ENCODE measurements at regions not wholly inside any gene's neighbourhood (a gene's known extent, or its start where the extent isn't known, plus 50 kb on each side); places are given as distances from the start of the nearest gene placed in this dataset.
"Not testable (repeated sequence)": the region's sequence is repeated elsewhere in the genome, so short reads cannot be mapped to it uniquely, and the experiment has no call there.

DNA sequence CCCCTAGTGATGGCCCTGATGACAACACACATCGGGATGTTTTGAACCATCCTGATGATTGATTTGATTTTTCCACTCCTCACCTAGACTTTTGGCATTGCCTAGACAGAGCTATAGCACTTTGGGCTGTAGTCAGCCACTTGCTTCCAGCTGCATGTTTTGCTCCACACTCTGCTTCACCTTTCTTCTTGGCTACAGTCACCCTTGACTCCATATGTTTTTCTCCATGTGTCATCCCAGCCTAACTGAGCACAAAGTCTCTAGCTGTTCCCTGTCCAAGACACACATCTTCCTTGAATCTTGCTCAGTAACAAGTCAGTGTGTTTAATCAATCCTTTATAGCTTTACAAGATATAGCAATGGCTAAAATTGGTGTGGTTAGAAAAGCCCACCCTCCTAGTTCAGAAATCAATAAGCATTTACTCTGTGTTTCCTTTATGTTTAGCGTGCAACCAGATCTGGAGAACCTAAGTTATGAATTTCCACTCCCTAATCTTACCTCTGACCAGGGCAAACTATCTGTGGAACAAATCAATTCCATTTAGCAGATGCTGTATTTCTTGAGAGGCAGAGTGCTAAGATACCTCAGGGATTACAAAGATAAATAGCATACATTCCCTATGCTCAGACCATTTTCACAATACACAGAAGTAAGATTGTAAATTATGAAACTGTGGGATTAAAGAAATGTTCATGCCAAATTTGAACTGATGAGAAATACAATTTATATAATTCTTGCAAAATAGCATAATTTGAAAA, 98.4 kb upstream of the LYPLAL1 start:
- DNase-seq = no peak
- Mint-ChIP-seq H3K36me3 (no peaks in the 10 kb centered on the region), H3K9me3 (peaks cover 14% of the 10 kb centered on the region), H3K4me3 (no peak overlapping the region), H3K4me1 (ENCODE audit: low read depth) (no peaks in the 10 kb centered on the region), H3K27ac (no peak overlapping the region), H3K27me3 (no peaks in the 10 kb centered on the region)
- POLR2A ChIA-PET = no interaction called here
- intact Hi-C loops (cut with micrococcal nuclease) = no loop called here
- CTCF ChIA-PET = no interaction called here

DNA sequence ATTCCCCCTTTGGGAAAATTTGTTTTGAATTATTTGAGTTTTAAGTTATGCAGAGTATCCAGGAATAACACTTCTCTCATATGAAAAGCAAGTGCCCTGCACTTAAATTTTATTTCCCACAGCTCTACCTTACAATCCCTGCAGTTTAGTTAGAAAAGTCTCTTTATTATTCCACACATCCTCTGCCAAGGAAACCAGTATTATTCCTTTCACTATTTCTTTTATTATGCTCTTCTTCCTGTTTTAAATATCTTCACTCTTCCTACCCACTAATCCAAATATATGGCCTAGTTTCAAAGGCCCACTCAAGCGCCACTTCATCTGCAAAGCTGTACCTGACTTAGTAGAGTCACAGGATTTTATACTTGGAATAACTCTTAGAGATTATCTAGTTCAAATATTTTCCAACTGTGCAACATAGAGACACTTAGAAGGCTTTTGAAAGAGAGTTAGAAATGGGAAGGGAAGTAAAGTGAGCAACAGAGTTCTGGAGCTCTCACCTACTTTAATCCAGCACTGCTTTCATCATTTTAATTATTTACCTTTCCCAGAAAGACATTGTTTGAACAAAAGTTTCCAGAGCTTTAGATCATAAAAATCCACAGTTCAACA, 97.2 kb upstream of the LYPLAL1 start:
- ChIA-PET CTCF (no interaction called here), POLR2A (no interaction called here)
- Mint-ChIP-seq H3K4me1 (ENCODE audit: low read depth) (no peaks in the 10 kb centered on the region), H3K9me3 (peaks cover 7% of the 10 kb centered on the region), H3K36me3 (no peaks in the 10 kb centered on the region), H3K4me3 (no peak overlapping the region), H3K27me3 (no peaks in the 10 kb centered on the region), H3K27ac (no peak overlapping the region)
- intact Hi-C loops (cut with micrococcal nuclease) = no loop called here
- no peak for DNase-seq

DNA sequence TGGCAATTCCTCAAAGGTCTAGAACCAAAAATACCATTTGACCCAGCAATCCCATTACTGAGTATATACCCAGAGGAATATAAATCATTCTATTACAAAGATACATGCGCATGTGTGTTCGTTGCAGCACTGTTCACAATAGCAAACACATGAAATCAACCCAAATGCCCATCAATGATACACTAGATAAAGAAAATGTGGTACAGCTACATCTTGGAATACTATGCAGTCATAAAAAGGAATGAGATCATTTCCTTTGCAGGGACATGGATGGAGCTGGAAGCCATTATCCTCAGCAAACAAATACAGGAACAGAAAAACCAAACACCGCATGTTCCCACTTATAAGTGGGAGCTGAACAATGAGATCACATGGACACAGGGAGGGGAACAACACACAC, 95.9 kb upstream of the LYPLAL1 start:
- POLR2A ChIA-PET = not testable (repeated sequence)

DNA sequence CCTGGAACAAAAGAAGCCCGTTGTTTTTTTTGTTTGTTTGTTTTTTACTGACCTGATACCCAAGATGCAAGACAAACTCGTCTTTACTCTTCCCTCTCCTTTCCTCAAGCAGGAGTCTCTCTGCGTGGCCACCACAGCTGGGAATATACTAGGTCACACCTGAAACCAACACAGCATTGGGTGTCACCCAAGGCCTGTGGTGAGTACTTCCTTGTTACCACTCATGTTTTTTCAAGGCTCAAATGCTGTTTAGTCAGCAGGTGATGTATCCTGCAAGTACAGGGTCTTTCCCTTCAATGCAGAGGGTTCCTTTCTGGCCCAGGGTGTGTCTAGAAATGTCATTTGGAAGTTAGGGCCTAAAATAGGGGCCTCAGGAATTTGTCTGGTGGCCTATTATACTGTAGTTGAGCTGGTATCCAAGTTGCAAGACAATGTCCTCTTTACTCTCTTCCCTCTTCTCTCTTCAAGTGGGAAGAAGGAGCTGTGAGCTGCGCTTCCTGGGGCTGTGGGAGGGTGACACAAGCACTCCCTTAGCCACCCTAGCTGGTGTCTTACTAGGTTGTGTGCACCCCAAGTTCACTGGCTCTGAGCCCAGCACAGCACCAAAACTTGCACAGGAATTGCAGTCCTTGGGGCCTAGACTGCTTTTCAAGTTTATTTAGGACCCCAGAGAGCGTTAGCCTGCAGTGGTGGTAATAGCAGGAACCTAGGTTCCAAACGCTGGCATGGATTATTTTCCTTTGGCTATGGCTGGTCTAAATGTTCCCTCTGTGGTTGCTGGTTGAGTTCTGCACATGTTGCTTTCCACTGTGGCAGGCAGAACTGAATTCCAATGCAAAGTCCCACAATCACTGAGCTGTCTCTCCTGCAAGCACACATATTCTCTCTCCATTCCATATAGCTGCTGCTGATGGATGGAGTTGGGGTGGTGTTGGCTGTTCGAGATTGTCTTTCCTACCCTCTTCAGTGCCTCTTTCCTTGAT, 91.4 kb upstream of the LYPLAL1 start:
- H3K9me3 Mint-ChIP-seq = no peaks in the 10 kb centered on the region

More for the DNA sequence above, 95.9 kb upstream of the LYPLAL1 start:
- H3K27ac Mint-ChIP-seq; H3K4me3 Mint-ChIP-seq; H3K27me3 Mint-ChIP-seq; H3K9me3 Mint-ChIP-seq; CTCF ChIA-PET; H3K4me1 Mint-ChIP-seq (ENCODE audit: low read depth); H3K36me3 Mint-ChIP-seq; intact Hi-C loops (cut with micrococcal nuclease); DNase-seq: not testable (repeated sequence)

DNA sequence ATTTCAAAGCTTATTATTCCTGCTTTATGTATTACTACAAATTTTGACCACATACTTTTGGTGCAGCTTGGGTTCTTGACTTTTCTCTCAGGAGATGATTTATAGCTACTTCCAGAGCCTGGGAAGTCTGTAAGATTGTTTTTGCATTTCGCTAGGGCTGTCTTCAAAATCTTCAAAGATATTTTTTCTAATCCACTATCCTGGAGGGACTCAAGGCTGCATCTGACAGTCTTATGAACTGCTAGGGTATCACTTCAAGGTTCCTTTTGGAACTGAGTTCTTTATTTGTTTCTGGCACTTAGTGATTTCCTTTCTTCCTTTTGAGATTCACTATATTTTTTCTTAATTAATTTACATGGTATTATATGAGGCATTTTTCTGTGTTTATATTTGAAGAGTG, 90.0 kb upstream of the LYPLAL1 start:
- Mint-ChIP-seq H3K36me3 (no peaks in the 10 kb centered on the region), H3K4me1 (ENCODE audit: low read depth) (no peaks in the 10 kb centered on the region), H3K9me3 (no peaks in the 10 kb centered on the region), H3K27ac (no peak overlapping the region), H3K27me3 (no peaks in the 10 kb centered on the region), H3K4me3 (no peak overlapping the region)
- CTCF ChIA-PET = no interaction called here
- intact Hi-C loops (cut with micrococcal nuclease) = no loop called here
- POLR2A ChIA-PET = no interaction called here
- no peak for DNase-seq

More for the DNA sequence above, 91.4 kb upstream of the LYPLAL1 start:
- no peaks in the 10 kb centered on the region for H3K4me1 Mint-ChIP-seq (ENCODE audit: low read depth)
- no peaks in the 10 kb centered on the region for H3K36me3 Mint-ChIP-seq
- DNase-seq = no peak
- intact Hi-C loops (cut with micrococcal nuclease) = no loop called here
- POLR2A ChIA-PET = no interaction called here
- no peak overlapping the region for H3K4me3 Mint-ChIP-seq
- H3K27me3 Mint-ChIP-seq = no peaks in the 10 kb centered on the region
- CTCF ChIA-PET = no interaction called here
- no peak overlapping the region for H3K27ac Mint-ChIP-seq

DNA sequence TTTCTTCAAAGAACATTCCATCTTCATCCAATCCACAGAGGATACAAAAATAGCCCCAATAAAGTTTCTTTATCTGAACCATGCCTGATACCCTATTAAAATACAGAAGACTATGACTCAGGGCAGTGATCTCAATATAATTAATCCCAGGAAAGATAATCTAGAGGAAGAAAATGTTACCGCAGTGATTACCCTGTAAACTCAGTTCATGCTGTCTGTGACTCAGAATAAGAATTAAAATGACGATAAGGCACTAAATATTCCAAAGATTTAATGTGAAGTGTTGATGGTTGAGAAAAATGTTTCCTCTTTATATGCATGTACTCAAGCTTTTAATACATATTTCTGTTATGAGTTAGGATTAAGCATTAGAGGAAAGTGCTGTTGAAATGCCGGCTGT, 88.6 kb upstream of the LYPLAL1 start:
- Mint-ChIP-seq H3K27me3 (no peaks in the 10 kb centered on the region), H3K4me1 (ENCODE audit: low read depth) (no peaks in the 10 kb centered on the region), H3K4me3 (no peak overlapping the region), H3K27ac (no peak overlapping the region), H3K9me3 (no peaks in the 10 kb centered on the region), H3K36me3 (no peaks in the 10 kb centered on the region)
- POLR2A ChIA-PET = no interaction called here
- CTCF ChIA-PET = no interaction called here
- DNase-seq = no peak
- intact Hi-C loops (cut with micrococcal nuclease) = no loop called here

DNA sequence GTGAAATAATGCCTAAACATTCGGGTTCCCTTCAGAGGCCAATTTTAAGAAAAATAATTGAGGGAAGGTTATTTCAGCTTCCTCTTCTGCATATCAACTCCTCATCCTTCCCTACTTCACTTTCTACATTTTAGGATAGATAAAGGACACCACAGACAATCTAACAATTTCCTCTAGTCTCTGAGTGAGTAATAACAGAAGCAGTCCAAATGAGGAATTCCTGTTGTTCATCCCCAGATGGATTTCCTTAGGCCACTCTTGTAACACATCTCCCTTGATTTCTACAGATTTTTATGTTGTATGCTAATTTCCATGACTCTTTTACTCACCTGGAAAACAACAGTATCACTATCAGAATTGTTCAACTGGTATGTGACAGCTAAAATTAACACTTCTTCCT, 87.7 kb upstream of the LYPLAL1 start:
- Mint-ChIP-seq H3K27me3 (no peaks in the 10 kb centered on the region), H3K27ac (no peak overlapping the region), H3K36me3 (no peaks in the 10 kb centered on the region), H3K9me3 (no peaks in the 10 kb centered on the region), H3K4me3 (no peak overlapping the region), H3K4me1 (ENCODE audit: low read depth) (no peaks in the 10 kb centered on the region)
- DNase-seq = no peak
- ChIA-PET CTCF (no interaction called here), POLR2A (no interaction called here)
- intact Hi-C loops (cut with micrococcal nuclease) = no loop called here

DNA sequence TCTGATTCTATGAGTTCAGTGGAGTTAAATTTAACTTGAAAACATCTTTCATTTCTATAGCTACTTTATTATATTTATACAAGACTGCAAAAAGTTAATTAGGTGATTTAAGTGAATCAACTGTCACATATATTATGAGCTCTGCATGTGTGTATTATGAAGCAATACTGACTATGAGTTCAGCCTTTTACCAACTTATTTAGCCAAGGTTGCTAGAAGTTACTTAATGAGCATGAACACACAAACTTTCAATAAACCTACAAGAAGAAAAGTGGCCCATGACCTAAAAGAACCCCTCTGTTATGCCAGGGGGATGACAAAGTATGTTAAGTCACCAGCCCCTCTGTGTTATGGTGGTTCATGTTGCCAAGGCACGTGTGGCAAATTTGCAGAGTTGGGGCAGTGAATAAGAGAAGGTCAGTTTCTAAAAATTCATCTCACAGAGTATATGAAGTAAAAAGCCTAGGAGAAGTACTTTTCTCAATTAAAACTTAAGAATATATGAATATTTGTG, 86.7 kb upstream of the LYPLAL1 start:
- H3K9me3 Mint-ChIP-seq = no peaks in the 10 kb centered on the region

DNA sequence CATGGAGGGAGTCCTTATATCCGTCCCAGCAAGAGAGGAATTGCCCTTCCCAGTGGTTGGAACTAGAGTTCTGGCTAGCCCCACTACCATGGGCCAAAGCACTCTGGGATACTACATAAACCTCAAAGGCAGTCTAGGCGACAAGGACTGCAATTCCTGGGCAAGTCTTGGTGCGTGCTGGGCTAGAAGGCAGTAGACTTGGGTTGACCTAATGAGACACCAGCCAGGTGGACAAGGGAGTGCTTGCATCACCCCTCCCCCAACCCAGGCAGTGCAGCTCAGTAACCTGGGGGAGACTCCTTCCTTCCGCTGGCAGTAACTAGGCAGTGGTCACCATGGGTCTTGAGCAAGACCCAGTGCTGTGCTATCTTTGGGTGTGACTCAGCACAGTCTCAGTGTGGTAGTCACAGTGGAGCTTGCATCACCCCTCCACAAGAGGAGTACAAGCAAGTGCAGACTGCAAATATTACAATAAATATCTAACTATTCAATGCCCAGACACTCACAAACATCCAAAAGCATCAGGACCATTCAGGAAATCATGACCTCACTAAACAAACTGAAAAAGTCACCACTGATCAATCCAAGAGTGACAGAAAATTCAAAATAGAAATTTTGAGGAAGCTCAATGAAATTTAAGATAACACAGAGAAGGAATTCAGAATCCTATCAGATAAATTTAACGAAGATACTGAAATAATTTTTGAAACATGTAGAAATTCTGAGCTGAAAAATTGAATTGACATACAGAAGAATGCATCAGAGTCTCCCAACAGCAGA, 84.7 kb upstream of the LYPLAL1 start:
- ChIA-PET CTCF (no interaction called here), POLR2A (no interaction called here)
- Mint-ChIP-seq H3K4me1 (ENCODE audit: low read depth) (no peaks in the 10 kb centered on the region), H3K4me3 (no peak overlapping the region), H3K9me3 (no peaks in the 10 kb centered on the region), H3K27ac (no peak overlapping the region), H3K36me3 (no peaks in the 10 kb centered on the region), H3K27me3 (no peaks in the 10 kb centered on the region)
- DNase-seq = no peak
- intact Hi-C loops (cut with micrococcal nuclease) = no loop called here

More for the DNA sequence above, 86.7 kb upstream of the LYPLAL1 start:
- intact Hi-C loops (cut with micrococcal nuclease) = no loop called here
- DNase-seq = no peak
- Mint-ChIP-seq H3K4me1 (ENCODE audit: low read depth) (no peaks in the 10 kb centered on the region), H3K4me3 (no peak overlapping the region), H3K36me3 (no peaks in the 10 kb centered on the region), H3K27ac (no peak overlapping the region), H3K27me3 (no peaks in the 10 kb centered on the region)
- CTCF ChIA-PET = no interaction called here
- POLR2A ChIA-PET = no interaction called here

DNA sequence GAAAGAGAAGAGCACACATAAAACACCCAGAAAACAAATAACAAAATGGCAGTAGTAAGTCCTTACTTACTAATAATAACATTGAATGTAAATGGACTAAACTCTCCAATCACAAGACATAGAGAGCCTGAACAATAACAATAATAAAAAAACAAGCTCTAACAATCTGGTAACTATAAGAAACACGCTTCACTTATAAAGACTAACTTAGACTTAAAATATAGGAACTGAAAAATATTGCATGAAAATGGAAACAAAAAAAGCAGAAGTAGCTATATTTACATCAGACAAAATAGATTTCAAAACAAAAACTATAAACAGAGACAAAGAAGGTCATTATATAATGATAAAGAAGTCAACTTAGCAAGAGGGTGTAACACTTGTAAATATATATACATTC, 83.1 kb upstream of the LYPLAL1 start:
- intact Hi-C loops (cut with micrococcal nuclease) = no loop called here
- CTCF ChIA-PET = no interaction called here
- no peaks in the 10 kb centered on the region for H3K36me3 Mint-ChIP-seq
- no peaks in the 10 kb centered on the region for H3K9me3 Mint-ChIP-seq
- no peaks in the 10 kb centered on the region for H3K4me1 Mint-ChIP-seq (ENCODE audit: low read depth)
- no peak overlapping the region for H3K27ac Mint-ChIP-seq
- no peak overlapping the region for H3K4me3 Mint-ChIP-seq
- POLR2A ChIA-PET = no interaction called here
- no peak for DNase-seq
- no peaks in the 10 kb centered on the region for H3K27me3 Mint-ChIP-seq

DNA sequence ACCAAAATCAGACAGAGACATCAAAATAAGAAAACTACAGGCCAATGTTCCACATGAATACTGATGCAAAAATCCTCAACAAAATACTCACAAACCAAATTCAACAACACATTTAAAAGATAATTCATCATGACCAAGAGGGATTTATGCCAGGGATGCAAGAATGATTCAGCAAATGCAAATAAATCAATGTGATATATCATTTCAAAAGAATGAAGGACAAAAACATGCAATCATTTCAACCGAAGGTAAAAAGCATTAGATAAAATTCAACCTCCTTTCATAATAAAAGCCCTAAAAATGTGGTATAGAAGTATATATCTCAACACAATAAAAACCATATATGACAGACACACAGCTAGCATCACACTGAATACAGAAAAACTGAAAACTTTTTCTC, 81.5 kb upstream of the LYPLAL1 start:
- Mint-ChIP-seq H3K9me3 (no peaks in the 10 kb centered on the region), H3K4me1 (ENCODE audit: low read depth) (no peaks in the 10 kb centered on the region), H3K27ac (no peak overlapping the region), H3K36me3 (no peaks in the 10 kb centered on the region), H3K27me3 (no peaks in the 10 kb centered on the region), H3K4me3 (no peak overlapping the region)
- ChIA-PET CTCF (no interaction called here), POLR2A (no interaction called here)
- no peak for DNase-seq
- intact Hi-C loops (cut with micrococcal nuclease) = no loop called here

DNA sequence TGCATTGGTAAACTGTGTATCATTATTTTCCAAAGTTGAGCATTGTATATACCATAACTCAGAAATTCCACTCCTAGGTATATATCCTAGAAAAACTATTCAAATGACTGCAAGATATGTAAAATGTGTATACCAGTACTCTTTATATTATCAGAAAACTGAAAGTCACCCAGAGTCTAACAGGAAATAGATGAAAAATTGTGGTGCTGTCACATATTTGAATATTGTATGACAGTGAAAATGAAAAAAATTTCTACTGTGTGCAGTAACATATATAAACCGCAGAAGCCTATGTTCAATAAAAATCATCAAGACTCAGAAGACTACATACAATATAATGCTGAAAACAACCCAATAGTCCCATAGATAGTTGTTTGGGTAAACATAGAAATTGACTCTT, 74.4 kb upstream of the LYPLAL1 start:
- Mint-ChIP-seq H3K36me3 (no peaks in the 10 kb centered on the region), H3K9me3 (peaks cover 2% of the 10 kb centered on the region), H3K4me3 (no peak overlapping the region), H3K27me3 (no peaks in the 10 kb centered on the region), H3K27ac (no peak overlapping the region), H3K4me1 (ENCODE audit: low read depth) (no peaks in the 10 kb centered on the region)
- intact Hi-C loops (cut with micrococcal nuclease) = no loop called here
- CTCF ChIA-PET = no interaction called here
- no peak for DNase-seq
- POLR2A ChIA-PET = no interaction called here
